ENCODE measurements at regions not wholly inside any gene's neighbourhood (a gene's known extent, or its start where the extent isn't known, plus 50 kb on each side); places are given as distances from the start of the nearest gene placed in this dataset.

DNA sequence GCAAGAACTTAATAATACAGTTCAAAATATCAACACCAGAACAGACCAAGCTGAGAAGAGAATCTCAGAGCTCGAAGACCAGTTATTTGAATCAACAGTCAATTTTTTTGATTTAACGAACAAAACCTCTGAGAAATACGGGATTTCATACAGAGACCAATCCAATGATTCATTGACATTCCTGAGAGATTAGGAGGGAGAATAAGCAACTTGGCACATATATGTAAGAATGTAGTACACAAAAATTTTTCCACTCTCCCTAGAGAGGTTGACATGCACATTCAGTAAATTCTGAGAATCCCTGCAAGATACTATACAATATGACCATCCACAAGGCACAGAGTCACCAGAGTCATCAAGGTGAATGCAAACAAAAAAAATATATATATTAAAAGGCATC is 1577.3 kb upstream of the C9orf72 start:
- no peak for TF ChIP-seq EZH2phosphoT487 (IDR thresholded peaks at IDR 0.05; ENCODE audit: low read length)
- no peak for TF ChIP-seq CTCF (IDR thresholded peaks at IDR 0.05; ENCODE audit: low read length)
- no peak for TF ChIP-seq EZH2 (optimal IDR thresholded peaks at IDR 0.05; ENCODE audit: low read depth, low read length)
- H4K20me1 ChIP-seq (ENCODE audit: insufficient read depth, low read length), result no peaks in the 10 kb centered on the region

DNA sequence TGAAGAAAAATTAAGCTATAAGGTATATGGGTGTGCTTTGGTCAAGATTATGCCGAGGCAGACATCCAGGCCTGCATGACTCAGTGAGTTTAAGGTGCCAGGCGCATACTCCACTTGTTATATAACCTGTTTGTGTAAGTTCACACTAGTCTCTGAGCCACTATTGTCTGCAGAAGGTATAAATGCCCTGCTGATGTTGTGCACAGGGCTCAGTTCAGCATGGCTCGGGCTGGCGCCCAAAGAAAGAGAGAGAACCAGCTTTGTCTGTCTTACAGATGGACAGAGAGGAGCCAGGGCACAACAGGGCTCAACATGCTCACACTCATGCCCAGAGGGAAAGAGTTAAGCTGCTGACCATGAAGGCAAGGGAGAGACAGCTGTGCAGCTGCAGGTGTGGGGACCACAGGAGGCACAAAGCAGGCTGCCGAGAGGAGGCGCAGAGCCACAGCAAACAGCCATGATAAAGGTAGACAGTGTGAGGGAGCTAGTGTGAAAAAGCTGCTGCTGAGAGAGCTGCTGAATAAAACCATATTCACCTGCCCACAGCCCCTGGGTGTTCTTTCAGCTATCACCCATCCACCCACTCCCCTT is 1587.6 kb upstream of the C9orf72 start:
- H3K79me2 ChIP-seq (ENCODE audit: low read length), result no peaks in the 10 kb centered on the region
- no peaks in the 10 kb centered on the region for H3F3A ChIP-seq (ENCODE audit: insufficient read depth, low read length)
- TF ChIP-seq EZH2phosphoT487 (IDR thresholded peaks at IDR 0.05; ENCODE audit: low read length) (no peak), EZH2 (optimal IDR thresholded peaks at IDR 0.05; ENCODE audit: low read depth, low read length) (no peak), CTCF (IDR thresholded peaks at IDR 0.05; ENCODE audit: low read length) (no peak)
- no peak overlapping the region for H3K27ac ChIP-seq (ENCODE audit: low read length)
- DNase-seq, result no peak
- H4K20me1 ChIP-seq (ENCODE audit: insufficient read depth, low read length), result no peaks in the 10 kb centered on the region
- no peak overlapping the region for H3K4me2 ChIP-seq (ENCODE audit: low read depth, low read length)
- no peaks in the 10 kb centered on the region for H3K9me2 ChIP-seq (replicated peaks; ENCODE audit: insufficient read depth, low read length)
- H3K36me3 ChIP-seq (replicated peaks; ENCODE audit: insufficient read depth, low read length), result no peaks in the 10 kb centered on the region
- H2AFZ ChIP-seq (ENCODE audit: low read length), result no peak overlapping the region
- no peak overlapping the region for H3K9ac ChIP-seq (ENCODE audit: low read length)
- H3K9me3 ChIP-seq (replicated peaks; ENCODE audit: insufficient read depth, low read length), result no peaks in the 10 kb centered on the region
- no peaks in the 10 kb centered on the region for H3K27me3 ChIP-seq (replicated peaks; ENCODE audit: insufficient read depth, low read length)
- H3K4me3 ChIP-seq (ENCODE audit: low read length), result no peak overlapping the region
- H3K4me1 ChIP-seq (ENCODE audit: low read length), result no peaks in the 10 kb centered on the region

More for the DNA sequence above, 1577.3 kb upstream of the C9orf72 start:
- Histone ChIP-seq H3K27ac (ENCODE audit: low read length) (no peak overlapping the region), H3K4me1 (ENCODE audit: low read length) (no peaks in the 10 kb centered on the region), H2AFZ (ENCODE audit: low read length) (no peak overlapping the region), H3K9me3 (replicated peaks; ENCODE audit: insufficient read depth, low read length) (no peaks in the 10 kb centered on the region), H3K9ac (ENCODE audit: low read length) (no peak overlapping the region), H3K36me3 (replicated peaks; ENCODE audit: insufficient read depth, low read length) (no peaks in the 10 kb centered on the region), H3K9me2 (replicated peaks; ENCODE audit: insufficient read depth, low read length) (no peaks in the 10 kb centered on the region), H3K27me3 (replicated peaks; ENCODE audit: insufficient read depth, low read length) (no peaks in the 10 kb centered on the region), H3K4me3 (ENCODE audit: low read length) (no peak overlapping the region), H3K4me2 (ENCODE audit: low read depth, low read length) (no peak overlapping the region), H3K79me2 (ENCODE audit: low read length) (no peaks in the 10 kb centered on the region), H3F3A (ENCODE audit: insufficient read depth, low read length) (no peaks in the 10 kb centered on the region)
- DNase-seq, result no peak

DNA sequence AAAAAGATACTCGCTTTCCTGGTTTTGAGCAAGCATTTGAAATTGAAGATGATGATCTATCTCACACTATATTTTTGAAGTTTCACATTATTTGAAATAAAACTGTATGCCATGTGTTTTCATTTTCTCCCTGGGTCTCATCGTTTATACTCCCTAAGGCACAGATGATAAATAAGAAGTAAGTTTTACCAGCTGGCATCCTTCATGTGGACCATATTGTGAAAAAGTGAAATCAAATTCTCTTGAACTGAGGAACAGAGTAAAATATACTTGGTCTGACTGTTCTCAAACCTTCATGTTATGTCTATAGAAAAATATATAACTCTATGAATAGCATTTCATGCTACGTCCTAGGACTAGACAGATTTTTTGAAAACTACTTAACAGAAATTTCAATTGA is 1600.9 kb upstream of the C9orf72 start:
- no peaks in the 10 kb centered on the region for H3F3A ChIP-seq (ENCODE audit: insufficient read depth, low read length)

More for the DNA sequence above, 1600.9 kb upstream of the C9orf72 start:
- Histone ChIP-seq H2AFZ (ENCODE audit: low read length) (no peak overlapping the region), H4K20me1 (ENCODE audit: insufficient read depth, low read length) (no peaks in the 10 kb centered on the region), H3K9ac (ENCODE audit: low read length) (no peak overlapping the region), H3K9me2 (replicated peaks; ENCODE audit: insufficient read depth, low read length) (no peaks in the 10 kb centered on the region), H3K9me3 (replicated peaks; ENCODE audit: insufficient read depth, low read length) (no peaks in the 10 kb centered on the region), H3K36me3 (replicated peaks; ENCODE audit: insufficient read depth, low read length) (no peaks in the 10 kb centered on the region), H3K27ac (ENCODE audit: low read length) (no peak overlapping the region), H3K4me3 (ENCODE audit: low read length) (no peak overlapping the region), H3K27me3 (replicated peaks; ENCODE audit: insufficient read depth, low read length) (no peaks in the 10 kb centered on the region), H3K79me2 (ENCODE audit: low read length) (no peaks in the 10 kb centered on the region), H3K4me1 (ENCODE audit: low read length) (no peaks in the 10 kb centered on the region), H3K4me2 (ENCODE audit: low read depth, low read length) (no peak overlapping the region)
- DNase-seq, result no peak
- no peak for TF ChIP-seq EZH2 (optimal IDR thresholded peaks at IDR 0.05; ENCODE audit: low read depth, low read length)
- no peak for TF ChIP-seq EZH2phosphoT487 (IDR thresholded peaks at IDR 0.05; ENCODE audit: low read length)
- TF ChIP-seq CTCF (IDR thresholded peaks at IDR 0.05; ENCODE audit: low read length), result no peak
